GM13977 (cell line): ENCODE measurements at regions not wholly inside any gene's neighbourhood (a gene's known extent, or its start where the extent isn't known, plus 50 kb on each side); places are given as distances from the start of the nearest gene placed in this dataset.

Experiments used
- DNase-seq: peaks from one replicate; pipeline ENCODE4 v3.0.0; 2012; ENCODE audit warnings: low spot score
- CTCF ChIP-seq: IDR thresholded peaks from 2 replicates; pipeline ENCODE4 v1.5.1; 2012; ENCODE audit warnings: mild to moderate bottlenecking, control low read depth; ENCODE audit not compliant: insufficient read depth; ENCODE audit errors: extremely low read depth, missing control alignments
- in situ Hi-C: fragments of 300-500 bp; cut with MboI; formaldehyde crosslinking; loops from one replicate; pipeline ENCODE4 v1.12.0; 2022; ENCODE audit warnings: low sequenced_read_pairs, low pct_unique_long_range_greater_than_20kb, mixed read lengths, inconsistent platforms; ENCODE audit not compliant: unreplicated experiment

- DNase-seq: no peak
- TF ChIP-seq CTCF: no peak
- in situ Hi-C loops: no loop called here
Observed at GRCh38 chr22:47816121-47816862, 1053.8 kb downstream of the TBC1D22A start.

- no peak for DNase-seq
- in situ Hi-C loops: no loop called here
- no peak for TF ChIP-seq CTCF
Observed at GRCh38 chr22:47814474-47814873, 1052.0 kb downstream of the TBC1D22A start.

GRCh38 chr22:47813661-47814060 lies 1051.2 kb downstream of the TBC1D22A start:
- in situ Hi-C loops: no loop called here
- TF ChIP-seq CTCF: no peak
- no peak for DNase-seq

GRCh38 chr22:47811971-47812370 lies 1049.5 kb downstream of the TBC1D22A start:
- in situ Hi-C loops: no loop called here
- no peak for DNase-seq
- TF ChIP-seq CTCF: no peak

GRCh38 chr22:47810505-47811500 lies 1048.4 kb downstream of the TBC1D22A start:
- DNase-seq: no peak
- in situ Hi-C loops: no loop called here

More at GRCh38 chr22:47810505-47811500, 1048.4 kb downstream of the TBC1D22A start:
- no peak for TF ChIP-seq CTCF
